Natural killer cell treated with Interleukin-12 subunit alpha and Interleukin-12 subunit beta and Interleukin-15 and Interleukin-18, amount 100 ng/mL, for 72 hours (primary cell): ENCODE measurements at regions not wholly inside any gene's neighbourhood (a gene's known extent, or its start where the extent isn't known, plus 50 kb on each side); places are given as distances from the start of the nearest gene placed in this dataset.
A peak's percentile ranks its signal among the peaks of the same experiment; 100 is the strongest.

Source experiments
- ATAC-seq, 2 donors: fragments of 150-1000 bp; cut with Tn5 transposase in 1 of 2; sonication (Bioruptor Pico), chemical (Tn5 transposase) in 1 of 2; 2 replicates each; pipeline ENCODE4 v1.10.0; 2021
- DNase-seq: peaks from one replicate; pipeline ENCODE4 v3.0.0; 2022; ENCODE audit warnings: low spot score
- H3K27ac Mint-ChIP-seq, 2 donors: 1 replicate in 1 of 2; 2 replicates in 1 of 2; pipeline ENCODE4 v1.8.0; 2022; ENCODE audit warnings: mixed read lengths in 2 of 2, mild to moderate bottlenecking in 1 of 2, moderate library complexity in 1 of 2
- H3K27me3 Mint-ChIP-seq, 2 donors: 1 replicate in 1 of 2; 2 replicates in 1 of 2; pipeline ENCODE4 v1.8.0; 2022; ENCODE audit warnings: mixed read lengths in 2 of 2
- H3K36me3 Mint-ChIP-seq: one replicate; pipeline ENCODE4 v1.8.0; 2022; ENCODE audit warnings: mixed read lengths
- H3K4me1 Mint-ChIP-seq, 2 donors: 1 replicate in 1 of 2; 2 replicates in 1 of 2; pipeline ENCODE4 v1.8.0; 2022; ENCODE audit warnings: low read depth in 2 of 2, mixed read lengths in 2 of 2, mild to moderate bottlenecking in 1 of 2
- H3K4me3 Mint-ChIP-seq: one replicate; pipeline ENCODE4 v1.8.0; 2022; ENCODE audit warnings: mixed read lengths
- H3K9me3 Mint-ChIP-seq: 2 replicates; pipeline ENCODE4 v1.8.0; 2022; ENCODE audit warnings: mixed read lengths

DNA sequence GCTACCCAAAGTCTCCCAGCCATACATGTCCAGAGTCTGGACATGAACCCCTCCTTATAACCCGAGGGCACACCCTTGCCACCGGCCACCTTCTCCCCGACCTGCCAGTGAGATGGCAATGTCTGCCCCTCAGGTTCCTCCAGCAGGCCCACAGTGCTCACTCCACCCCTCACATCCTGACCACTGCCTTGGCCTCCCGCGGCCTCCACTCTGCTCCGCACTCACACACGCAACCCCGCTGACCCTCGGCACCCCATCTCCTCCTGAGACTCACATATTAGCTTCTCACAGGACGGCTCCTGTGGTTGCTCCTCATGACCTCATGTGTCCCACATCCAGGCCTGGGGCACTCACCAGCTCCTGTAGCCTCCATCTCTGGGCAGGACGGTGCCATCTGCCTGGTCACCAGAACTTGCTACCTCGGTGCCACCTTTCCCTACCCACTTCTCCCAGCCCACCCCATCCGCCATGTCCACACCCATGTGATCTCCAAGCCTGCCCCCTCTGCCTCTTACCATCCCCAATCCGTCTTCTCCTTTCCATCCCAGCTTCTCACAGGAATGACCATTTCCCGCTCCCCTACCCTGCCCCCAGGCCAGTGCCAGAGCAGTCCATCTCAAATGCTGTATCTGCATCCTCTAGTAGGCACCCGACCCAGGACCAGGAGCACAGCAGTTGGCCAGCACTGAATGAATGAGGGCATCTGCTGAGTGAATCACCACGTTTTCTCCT, 198.6 kb upstream of the DIO3 start:
- Mint-ChIP-seq H3K4me1 (no peaks in the 10 kb centered on the region), H3K9me3 (no peaks in the 10 kb centered on the region), H3K4me3 (no peak overlapping the region), H3K36me3 (no peaks in the 10 kb centered on the region), H3K27ac (no peak overlapping the region), H3K27me3 (peaks cover 25 to 33% of the 10 kb centered on the region in 2 donors)
- DNase-seq (no peak), ATAC-seq (no peak)

DNA sequence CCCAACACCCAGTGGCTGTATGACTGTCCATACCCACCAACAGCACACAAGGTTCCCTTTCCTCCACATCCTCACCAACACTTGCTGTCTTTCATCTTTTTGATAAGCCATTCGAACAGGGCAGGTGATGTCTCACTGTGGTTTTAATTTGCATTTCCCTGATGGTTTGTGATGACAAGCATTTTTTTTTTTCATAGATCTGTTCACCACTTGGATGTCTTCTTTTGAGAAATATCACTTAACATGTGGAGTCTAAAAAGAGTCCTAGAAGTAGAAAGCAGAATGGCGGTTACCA, 198.1 kb upstream of the DIO3 start:
- ATAC-seq (no peak), DNase-seq (no peak)
- Mint-ChIP-seq H3K4me1 (no peaks in the 10 kb centered on the region), H3K36me3 (no peaks in the 10 kb centered on the region), H3K4me3 (no peak overlapping the region), H3K9me3 (no peaks in the 10 kb centered on the region), H3K27ac (no peak overlapping the region), H3K27me3 (peaks cover 28 to 33% of the 10 kb centered on the region in 2 donors)

DNA sequence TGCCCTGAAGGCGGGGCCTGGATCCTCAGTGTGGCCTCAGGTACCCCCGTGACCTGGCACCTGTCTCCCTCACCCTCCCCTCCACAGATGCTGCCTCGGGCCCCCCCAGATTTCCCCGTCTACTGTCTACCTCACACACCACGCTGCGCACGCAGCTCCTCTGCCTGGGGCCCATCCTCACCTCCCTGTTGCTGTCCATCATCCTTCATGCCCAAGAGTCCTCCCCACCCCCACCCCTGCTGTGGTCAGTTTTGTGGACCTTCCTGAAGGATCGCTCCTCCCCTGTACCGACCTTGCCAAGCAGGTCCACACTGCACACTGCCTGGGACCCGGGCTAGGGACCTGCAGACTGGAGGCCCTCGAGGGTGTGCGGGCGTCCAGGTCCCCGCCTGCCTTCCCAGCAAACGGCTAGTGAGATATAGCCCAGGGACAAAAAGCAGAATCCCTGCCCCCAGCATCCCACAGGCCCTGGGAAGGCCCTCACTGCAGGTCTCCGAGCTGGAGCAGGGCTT, 197.4 kb upstream of the DIO3 start:
- DNase-seq, result no peak
- H3K36me3 Mint-ChIP-seq, result no peaks in the 10 kb centered on the region
- H3K4me3 Mint-ChIP-seq, result no peak overlapping the region
- no peak overlapping the region for H3K27ac Mint-ChIP-seq
- no peak for ATAC-seq
- H3K9me3 Mint-ChIP-seq, result no peaks in the 10 kb centered on the region
- no peaks in the 10 kb centered on the region for H3K4me1 Mint-ChIP-seq
- peaks cover 26% of the 10 kb centered on the region in 2 donors for H3K27me3 Mint-ChIP-seq

DNA sequence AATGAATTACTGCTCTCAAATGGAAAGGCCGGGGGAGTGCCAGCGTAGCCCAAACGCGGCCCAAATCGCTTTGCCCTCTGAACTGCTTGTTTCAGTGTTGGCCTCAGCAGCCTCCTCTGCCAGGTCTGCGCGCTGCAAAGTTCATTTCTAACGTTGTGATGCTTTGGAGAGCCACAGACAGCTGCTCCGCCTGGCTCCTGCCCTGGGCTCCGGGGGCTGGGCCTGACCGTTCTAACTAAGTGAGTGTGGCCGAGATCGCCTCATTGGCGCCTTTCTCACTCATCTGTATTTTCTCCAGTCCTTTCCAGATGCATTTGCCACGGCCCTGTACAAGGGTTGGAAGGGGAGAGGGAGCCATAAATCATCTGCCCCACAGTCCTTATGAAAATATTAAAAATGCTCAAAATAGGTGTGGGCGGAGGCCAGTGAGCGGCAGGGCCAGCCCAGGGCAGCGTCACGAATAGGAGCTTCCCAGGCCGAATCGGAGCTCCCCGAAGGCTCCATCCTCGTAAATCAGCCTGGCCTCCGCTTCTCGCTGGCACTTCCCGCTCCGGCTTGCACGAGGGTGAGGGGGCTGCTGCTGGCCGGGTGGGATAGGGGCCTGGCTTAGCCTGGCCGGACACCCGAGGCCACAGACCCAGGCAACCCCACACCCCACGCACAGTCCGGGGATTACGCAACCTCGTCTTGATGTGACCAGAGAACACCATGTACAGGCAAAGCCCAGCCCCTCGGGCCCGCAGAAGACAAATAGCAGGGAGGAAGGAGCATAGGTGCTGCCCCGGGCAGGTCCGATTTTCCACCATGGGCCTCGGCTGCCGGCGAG, 196.6 kb upstream of the DIO3 start:
- no peaks in the 10 kb centered on the region for H3K4me1 Mint-ChIP-seq
- no peak overlapping the region for H3K27ac Mint-ChIP-seq
- DNase-seq, result no peak
- peaks cover 23 to 24% of the 10 kb centered on the region in 2 donors for H3K27me3 Mint-ChIP-seq
- no peaks in the 10 kb centered on the region for H3K9me3 Mint-ChIP-seq
- H3K4me3 Mint-ChIP-seq, result no peak overlapping the region
- no peaks in the 10 kb centered on the region for H3K36me3 Mint-ChIP-seq
- ATAC-seq, result no peak

DNA sequence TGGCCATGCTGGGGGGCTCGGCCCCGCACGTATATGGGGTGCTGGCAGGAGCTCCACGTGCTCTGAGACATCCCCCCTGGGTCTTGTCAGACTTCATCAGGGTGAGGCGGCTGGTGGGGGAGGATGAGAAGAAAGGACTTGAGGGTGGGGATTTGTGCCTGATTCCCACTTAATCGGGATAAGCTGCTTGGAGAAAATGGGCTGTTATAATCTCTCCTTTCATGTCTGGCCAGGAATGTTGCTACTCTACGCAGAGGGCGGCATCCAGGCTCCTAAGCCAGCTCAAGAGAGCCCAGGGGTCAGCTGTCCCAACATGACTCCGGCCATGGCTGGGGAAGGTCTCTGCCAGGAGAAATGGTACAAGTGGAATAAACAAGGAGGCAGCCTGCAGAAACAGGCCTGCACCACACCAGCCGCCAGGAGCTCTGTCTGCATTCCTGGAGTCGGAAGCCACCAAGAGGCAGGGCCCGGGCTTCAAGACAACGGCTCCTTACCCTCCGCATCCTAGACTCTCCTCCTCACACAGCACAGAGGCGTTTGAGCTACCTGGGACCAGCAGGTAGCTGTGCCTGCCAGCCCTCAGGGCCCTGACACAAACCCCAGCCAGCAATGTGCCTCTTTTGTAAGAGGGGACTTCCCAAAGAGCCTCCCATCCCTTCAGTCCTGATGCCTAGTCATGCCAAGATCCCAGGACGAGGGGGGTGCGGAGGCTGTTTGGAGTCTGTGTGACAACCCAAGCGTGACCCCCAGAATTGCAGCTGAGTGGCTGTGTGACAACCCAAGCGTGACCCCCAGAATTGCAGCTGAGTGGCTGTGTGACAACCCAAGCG, 195.8 kb upstream of the DIO3 start:
- Mint-ChIP-seq H3K4me1 (no peaks in the 10 kb centered on the region), H3K27me3 (peaks cover 22% of the 10 kb centered on the region in 2 donors), H3K27ac (no peak overlapping the region), H3K9me3 (no peaks in the 10 kb centered on the region), H3K4me3 (no peak overlapping the region), H3K36me3 (no peaks in the 10 kb centered on the region)
- ATAC-seq (no peak), DNase-seq (no peak)

DNA sequence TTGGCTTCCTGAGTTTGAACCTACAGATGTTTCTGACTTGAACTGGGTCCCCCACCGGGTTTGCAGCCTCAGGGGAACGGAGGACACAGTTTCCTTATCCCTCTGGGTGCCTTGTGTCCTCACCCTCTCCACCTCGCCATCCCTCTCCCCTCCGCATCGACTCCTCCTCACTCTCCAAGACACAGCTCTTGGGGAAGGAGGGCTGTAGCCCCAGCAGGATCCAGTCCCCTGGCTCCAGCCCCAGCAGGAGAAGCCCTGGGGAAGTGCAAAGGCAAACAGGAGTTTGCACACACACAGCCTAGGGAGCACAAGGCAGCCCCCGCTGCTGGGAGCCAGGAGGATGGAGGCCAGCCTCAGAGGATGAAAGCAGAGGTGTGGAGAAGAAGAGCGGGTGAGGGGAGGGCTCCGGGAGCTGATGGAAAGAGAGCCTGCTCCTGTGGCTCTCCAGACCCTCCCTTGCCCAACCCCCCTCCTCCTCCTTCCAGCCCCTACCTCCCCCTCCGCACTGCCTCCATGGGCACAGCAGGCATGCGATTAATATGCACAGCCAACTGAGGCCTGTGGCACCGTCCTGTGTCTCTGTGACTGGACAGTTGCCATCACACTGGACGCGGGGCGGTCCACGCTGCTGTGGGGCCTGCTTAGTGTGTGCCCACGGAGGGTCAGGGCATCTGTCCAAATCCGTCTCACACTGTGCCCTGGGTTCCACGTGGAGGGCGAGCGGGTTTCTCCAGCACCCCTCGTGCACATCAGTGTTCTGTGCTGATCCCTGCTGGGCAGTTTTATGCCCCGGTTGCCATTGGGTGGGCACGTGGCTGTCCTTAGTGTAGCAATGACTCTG, 193.7 kb upstream of the DIO3 start:
- peak in 1 of 2 donors; percentile 19 for ATAC-seq
- H3K36me3 Mint-ChIP-seq, result no peaks in the 10 kb centered on the region

DNA sequence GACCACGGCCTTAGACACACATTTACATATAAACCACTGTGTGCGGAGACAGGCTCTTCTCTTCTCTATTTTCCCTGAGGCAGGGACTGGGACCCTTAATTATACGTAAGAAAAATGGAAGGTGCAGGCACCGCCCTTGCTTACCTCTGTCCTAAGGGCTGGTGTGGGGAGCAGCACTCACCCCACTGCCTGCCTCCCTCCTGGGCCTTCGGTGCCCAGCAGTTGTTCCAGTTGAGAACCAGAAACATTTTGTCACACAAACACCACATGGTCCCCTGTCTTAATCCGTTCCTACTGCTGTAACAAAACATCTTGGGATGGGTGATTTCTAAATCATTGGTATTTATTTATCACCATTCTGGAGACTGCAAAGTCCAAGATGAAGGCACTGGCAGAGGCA, 192.7 kb upstream of the DIO3 start:
- ATAC-seq (no peak), DNase-seq (no peak)
- Mint-ChIP-seq H3K4me1 (no peaks in the 10 kb centered on the region), H3K27me3 (peaks cover 9% of the 10 kb centered on the region in 2 donors), H3K27ac (no peak overlapping the region), H3K9me3 (no peaks in the 10 kb centered on the region), H3K4me3 (no peak overlapping the region), H3K36me3 (no peaks in the 10 kb centered on the region)

More for the DNA sequence above, 193.7 kb upstream of the DIO3 start:
- Mint-ChIP-seq H3K9me3 (no peaks in the 10 kb centered on the region), H3K4me3 (no peak overlapping the region), H3K4me1 (no peaks in the 10 kb centered on the region), H3K27ac (no peak overlapping the region), H3K27me3 (peaks cover 14 to 19% of the 10 kb centered on the region in 2 donors)
- DNase-seq, result no peak

DNA sequence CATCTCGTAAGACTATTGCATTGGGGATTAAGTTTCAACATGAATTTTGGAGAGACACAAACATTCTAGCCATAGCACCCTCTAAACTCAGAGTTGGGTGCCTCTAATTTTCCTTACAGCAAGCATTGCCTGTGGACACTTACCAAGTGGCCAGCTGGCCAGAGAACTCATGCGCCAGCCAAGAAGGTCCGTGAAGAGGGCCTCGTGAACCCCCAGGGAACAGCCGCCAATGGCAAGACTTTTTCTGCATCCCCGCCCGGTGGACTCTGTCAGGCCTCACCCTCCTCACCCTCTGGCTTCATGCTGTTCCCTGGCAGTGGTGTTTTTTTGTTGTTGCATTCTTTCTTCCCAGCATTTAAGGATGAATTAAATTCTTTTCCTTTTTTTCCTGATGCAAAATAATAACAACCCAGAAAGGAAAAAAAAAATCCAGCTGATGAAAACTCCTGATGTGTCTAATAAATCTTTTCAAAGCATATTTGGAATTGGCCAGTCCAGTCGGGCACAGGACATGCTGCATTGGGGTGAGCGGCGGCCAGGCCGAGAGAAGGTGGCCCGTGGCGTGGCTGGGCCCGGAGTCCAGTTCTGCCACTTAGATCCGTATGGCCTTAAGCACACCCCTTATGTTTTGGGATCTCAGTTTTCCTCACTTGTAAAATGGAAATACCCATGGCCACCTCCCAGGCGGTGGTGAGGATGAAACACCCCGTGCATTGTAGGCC, 191.9 kb upstream of the DIO3 start:
- H3K4me3 Mint-ChIP-seq, result no peak overlapping the region
- H3K9me3 Mint-ChIP-seq, result no peaks in the 10 kb centered on the region
- no peak overlapping the region for H3K27ac Mint-ChIP-seq
- ATAC-seq (no peak), DNase-seq (no peak)
- no peaks in the 10 kb centered on the region for H3K4me1 Mint-ChIP-seq
- H3K36me3 Mint-ChIP-seq, result no peaks in the 10 kb centered on the region
- H3K27me3 Mint-ChIP-seq, result peaks cover 12 to 14% of the 10 kb centered on the region in 2 donors

DNA sequence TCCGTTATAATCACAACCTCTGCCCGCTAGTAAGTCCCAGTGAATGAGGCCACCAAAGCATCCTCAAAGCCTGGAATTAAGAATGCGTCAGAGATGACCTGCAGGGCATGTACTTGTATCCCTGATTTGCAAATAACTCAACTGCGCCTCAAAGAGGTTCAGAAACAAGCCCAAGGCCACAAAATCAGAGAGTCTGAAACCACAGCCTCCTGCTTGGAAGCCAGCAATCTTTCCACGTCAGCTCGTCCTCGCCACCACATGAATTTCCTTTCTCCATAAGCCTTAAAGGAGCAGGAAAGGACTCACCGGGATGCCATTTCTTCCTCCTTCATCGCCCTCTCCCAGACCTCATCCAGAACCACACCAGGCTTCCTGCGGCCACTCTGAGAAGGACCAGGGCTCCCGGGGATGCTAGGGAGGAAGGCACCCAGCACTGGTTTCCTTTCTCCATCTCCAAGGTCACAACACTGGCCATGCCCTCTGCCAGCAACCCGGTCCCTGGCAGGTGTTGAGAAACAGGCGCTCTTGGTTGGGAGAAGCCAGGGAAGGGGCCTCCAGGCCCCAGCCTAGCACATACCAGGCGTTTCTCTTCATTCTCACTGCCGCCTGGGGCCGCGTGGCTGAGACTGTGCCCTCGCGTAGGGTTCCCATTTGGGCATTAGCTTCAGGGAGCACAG, 191.2 kb upstream of the DIO3 start:
- Mint-ChIP-seq H3K27me3 (peaks cover 18 to 19% of the 10 kb centered on the region in 2 donors), H3K4me3 (no peak overlapping the region), H3K36me3 (no peaks in the 10 kb centered on the region), H3K9me3 (no peaks in the 10 kb centered on the region), H3K4me1 (no peaks in the 10 kb centered on the region), H3K27ac (no peak overlapping the region)
- DNase-seq (no peak), ATAC-seq (no peak)

DNA sequence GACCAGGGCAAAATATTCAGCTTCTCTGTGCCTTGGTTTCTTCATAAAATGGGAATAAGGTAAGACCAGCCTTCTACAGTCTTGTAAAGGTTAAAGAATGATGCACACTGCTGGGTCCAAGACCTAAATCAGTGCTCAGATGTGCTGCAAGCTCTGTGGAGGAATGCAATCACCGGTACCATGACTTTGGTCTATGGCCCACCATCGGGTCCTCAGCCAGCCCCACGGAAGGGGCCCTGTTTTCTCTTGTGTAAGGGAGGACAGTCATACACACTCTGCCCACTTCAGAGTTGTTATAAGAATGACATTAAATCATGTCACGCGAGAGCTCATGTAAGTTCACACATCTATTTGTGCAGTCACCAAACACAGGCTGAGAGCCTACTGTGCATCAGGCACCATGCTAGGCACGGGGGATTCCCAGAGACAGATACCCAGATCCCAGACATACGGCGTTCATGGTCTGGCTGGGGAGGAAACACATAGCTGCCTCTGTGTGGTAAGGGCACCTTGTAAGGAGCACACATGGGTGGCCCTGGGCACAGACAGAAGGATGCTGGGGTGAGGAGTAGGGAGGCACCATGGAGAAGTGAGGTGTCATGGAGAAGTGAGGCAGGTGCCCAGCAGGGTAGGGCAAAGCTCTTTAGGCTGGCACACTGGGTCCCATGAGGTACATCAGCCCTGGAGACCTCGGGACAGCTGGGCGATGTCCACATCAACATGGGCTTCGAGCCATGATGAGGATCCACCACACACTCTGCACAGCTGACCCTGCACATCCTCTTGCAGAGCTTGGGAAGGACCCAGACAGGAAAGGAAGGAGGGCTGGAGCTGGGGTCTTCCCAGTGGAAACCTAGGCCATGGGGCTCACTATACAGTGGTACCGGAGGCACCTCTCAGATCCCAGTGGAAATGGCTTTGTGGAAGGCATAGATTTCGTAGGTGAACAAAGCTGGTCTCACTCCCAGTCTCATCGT, 190.4 kb upstream of the DIO3 start:
- no peaks in the 10 kb centered on the region for H3K9me3 Mint-ChIP-seq
- ATAC-seq, result peak in 1 of 2 donors; percentile 46
- peaks cover 24 to 27% of the 10 kb centered on the region in 2 donors for H3K27me3 Mint-ChIP-seq
- H3K36me3 Mint-ChIP-seq, result no peaks in the 10 kb centered on the region
- H3K4me3 Mint-ChIP-seq, result no peak overlapping the region
- no peak for DNase-seq
- no peak overlapping the region for H3K27ac Mint-ChIP-seq
- no peaks in the 10 kb centered on the region for H3K4me1 Mint-ChIP-seq
